ENCODE measurements at regions not wholly inside any gene's neighbourhood (a gene's known extent, or its start where the extent isn't known, plus 50 kb on each side); places are given as distances from the start of the nearest gene placed in this dataset.

GRCh38 chr1:95966866-95967265, 732.9 kb downstream of the RWDD3 start:
- TF ChIP-seq ZFP41 (CRISPR knock-in tag; IDR thresholded peaks at IDR 0.05; ENCODE audit: borderline replicate concordance) (no peak), NR2C2 (CRISPR knock-in tag; IDR thresholded peaks at IDR 0.05; ENCODE audit: borderline replicate concordance) (no peak), TFAP4 (IDR thresholded peaks at IDR 0.05; ENCODE audit: borderline replicate concordance, low read depth) (no peak), ATF6 (CRISPR knock-in tag; conservative IDR thresholded peaks at IDR 0.05) (no peak), MYPOP (CRISPR knock-in tag; IDR thresholded peaks at IDR 0.05) (no peak), CEBPG (CRISPR knock-in tag; IDR thresholded peaks at IDR 0.05) (no peak), CTCF (CRISPR knock-in tag; IDR thresholded peaks at IDR 0.05) (no peak), MAZ (IDR thresholded peaks at IDR 0.05; ENCODE audit: borderline replicate concordance, low read depth, low read length) (no peak), MAZ (CRISPR knock-in tag; IDR thresholded peaks at IDR 0.05; ENCODE audit: low read depth) (no peak), FOXM1 (CRISPR knock-in tag; IDR thresholded peaks at IDR 0.05) (no peak), CBX2 (IDR thresholded peaks at IDR 0.05; ENCODE audit: low read depth, low read length) (no peak), CBX2 (CRISPR knock-in tag; IDR thresholded peaks at IDR 0.05; ENCODE audit: low read depth) (no peak), ZNF24 (IDR thresholded peaks at IDR 0.05) (no peak), ESRRA (CRISPR knock-in tag; IDR thresholded peaks at IDR 0.05; ENCODE audit: low read depth) (no peak), TAF1 (CRISPR knock-in tag; IDR thresholded peaks at IDR 0.05) (no peak)
